Spleen (tissue), 7 donors: ENCODE measurements at regions not wholly inside any gene's neighbourhood (a gene's known extent, or its start where the extent isn't known, plus 50 kb on each side); places are given as distances from the start of the nearest gene placed in this dataset.
"Not testable (repeated sequence)": the region's sequence is repeated elsewhere in the genome, so short reads cannot be mapped to it uniquely, and the experiment has no call there.

ENCODE experiments used
- CTCF ChIP-seq, 11 experiments: fragments of 200-600 bp in 7 of 11; fragments of 450-650 bp in 4 of 11; sonication (generic) in 4 of 11; IDR thresholded peaks in 8 of 11; conservative IDR thresholded peaks in 3 of 11; 1 replicate in 7 of 11; 2 replicates in 4 of 11; pipeline versions ENCODE4 v1.4.0 to v1.8.0; 2016 to 2021; ENCODE audit warnings: antibody characterized with exemption in 11 of 11, inconsistent platforms in 4 of 11, mild to moderate bottlenecking in 1 of 11
- POLR2A ChIP-seq, 3 donors: fragments of 450-650 bp; IDR thresholded peaks; one replicate each; pipeline ENCODE4 v1.5.1; 2017; ENCODE audit warnings: antibody characterized with exemption in 3 of 3, mild to moderate bottlenecking in 1 of 3
- POLR2AphosphoS5 ChIP-seq, 3 donors: sonication (generic); formaldehyde crosslinking; IDR thresholded peaks; one replicate each; pipeline ENCODE4 v1.5.1; 2017; ENCODE audit warnings: antibody characterized with exemption in 3 of 3
- donor health status: DM: no; HTN: no; CAD: no; lungs with moderate emphysema.
- donor health status: DM: no; HTN: no; CAD: no.
- donor health status: DM: no; HTN: no; CAD: no.

- TF ChIP-seq POLR2AphosphoS5 (IDR thresholded peaks at IDR 0.05); CTCF (IDR thresholded peaks at IDR 0.05 in 8 of 11, conservative IDR thresholded peaks at IDR 0.05 in 3 of 11); POLR2A (IDR thresholded peaks at IDR 0.05): not testable (repeated sequence)
Measured at GRCh38 chr15:44846156-44846555, 109.8 kb downstream of the TRIM69 start.
